Mesodermal cell (in vitro differentiated cells): ENCODE measurements at regions not wholly inside any gene's neighbourhood (a gene's known extent, or its start where the extent isn't known, plus 50 kb on each side); places are given as distances from the start of the nearest gene placed in this dataset.
"Not testable (repeated sequence)": the region's sequence is repeated elsewhere in the genome, so short reads cannot be mapped to it uniquely, and the experiment has no call there.

Source experiments
- H3K27ac ChIP-seq: 2 replicates; pipeline ENCODE4 v1.7.0; 2013; ENCODE audit warnings: mild to moderate bottlenecking, low read depth, low read length, moderate library complexity; ENCODE audit not compliant: severe bottlenecking
- H3K36me3 ChIP-seq: 2 replicates; pipeline ENCODE4 v1.7.1; 2013; ENCODE audit warnings: mild to moderate bottlenecking, low read length, moderate library complexity; ENCODE audit not compliant: control insufficient read depth, insufficient read depth
- H3K4me1 ChIP-seq: one replicate; pipeline ENCODE4 v1.7.1; 2013; ENCODE audit warnings: mild to moderate bottlenecking, low read length; ENCODE audit not compliant: insufficient read depth, control insufficient read depth, poor library complexity, severe bottlenecking
- H3K4me3 ChIP-seq: 2 replicates; pipeline ENCODE4 v1.7.0; 2013; ENCODE audit warnings: low read length, control low read depth, mild to moderate bottlenecking; ENCODE audit not compliant: insufficient read depth, poor library complexity, severe bottlenecking; ENCODE audit errors: extremely low read depth
- H3K9me3 ChIP-seq: 2 replicates; pipeline ENCODE4 v1.7.1; 2013; ENCODE audit warnings: mild to moderate bottlenecking, low read length, moderate library complexity; ENCODE audit not compliant: control insufficient read depth
- WGBS, 2 experiments: methylation state at CpG; one replicate each; pipeline ENCODE4 v1.1.5; 2013; ENCODE audit warnings: missing lambda C conversion rate in 2 of 2; ENCODE audit not compliant: insufficient coverage in 2 of 2; 5-methylcytosine and 5-hydroxymethylcytosine counted together

- no peaks in the 10 kb centered on the region for H3K4me1 ChIP-seq
- WGBS, 2 experiments, result 27 to 32% methylated on average over 29 to 32 of the region's 33 CpGs
- peaks cover 48% of the 10 kb centered on the region for H3K9me3 ChIP-seq
- H3K36me3 ChIP-seq, result peaks cover 29% of the 10 kb centered on the region
- H3K4me3 ChIP-seq, result peak overlapping the region; percentile 61
- H3K27ac ChIP-seq, result peak overlapping the region; percentile 43
Observed at GRCh38 chr10:42367532-42368230, 270.7 kb downstream of the ZNF33B start.

DNA sequence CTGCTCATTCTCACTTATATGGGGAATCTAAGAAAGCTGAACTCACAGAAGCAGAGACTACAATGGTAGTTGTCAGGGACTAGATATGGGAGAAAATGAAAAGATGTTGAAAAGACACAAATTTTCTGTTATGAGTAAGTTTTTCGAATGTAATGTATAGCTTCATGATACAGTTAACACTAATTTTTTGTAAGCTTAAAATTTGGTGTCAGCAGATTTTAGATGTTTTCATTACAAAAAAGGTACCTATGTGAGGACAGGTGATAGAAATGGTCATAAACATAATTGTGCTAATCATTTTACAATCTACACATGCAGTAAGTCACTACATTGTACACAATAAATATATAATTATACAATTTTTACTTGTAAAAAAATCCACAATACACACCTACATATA is 286.6 kb downstream of the ZNF33B start:
- Histone ChIP-seq H3K4me3 (no peak overlapping the region), H3K9me3 (peaks cover 5% of the 10 kb centered on the region), H3K36me3 (peaks cover 6% of the 10 kb centered on the region), H3K27ac (no peak overlapping the region), H3K4me1 (no peaks in the 10 kb centered on the region)
- WGBS, 2 experiments, result no CpG with 5 or more reads among the region's 1 CpG

DNA sequence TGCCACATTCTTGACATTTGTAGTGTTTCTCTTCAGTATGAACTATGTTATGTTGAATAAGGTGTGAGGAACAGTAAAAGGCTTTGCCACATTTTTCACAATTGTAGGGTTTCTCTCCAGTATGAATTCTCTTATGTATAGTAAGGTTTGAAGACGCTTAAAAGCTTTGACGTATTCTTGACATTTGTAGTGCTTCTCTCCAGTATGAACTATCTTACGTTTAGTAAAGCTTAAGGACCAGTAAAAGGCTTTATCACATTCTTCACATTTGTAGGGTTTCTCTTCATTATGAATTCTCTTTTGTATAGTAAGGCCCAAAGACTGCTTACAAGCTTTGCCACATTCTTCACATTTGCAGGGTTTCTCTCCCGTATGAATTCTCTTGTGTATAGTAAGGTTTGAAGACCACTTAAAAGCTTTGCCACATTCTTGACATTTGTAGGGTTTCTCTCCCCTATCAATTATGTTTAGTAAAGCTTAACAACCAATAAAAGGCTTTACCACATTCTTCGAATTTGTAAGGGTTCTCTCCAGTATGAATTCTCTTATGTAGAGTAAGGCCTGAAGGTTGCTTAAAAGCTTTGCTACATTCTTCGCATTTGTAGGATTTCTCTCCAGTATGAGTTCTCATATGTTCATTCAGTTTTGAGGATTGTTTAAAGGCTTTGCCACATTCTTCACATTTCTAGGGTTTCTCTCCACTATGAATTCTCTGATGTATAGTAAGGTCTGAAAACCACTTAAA is 301.6 kb downstream of the ZNF33B start:
- peaks cover 51% of the 10 kb centered on the region for H3K9me3 ChIP-seq
- H3K4me3 ChIP-seq, H3K4me1 ChIP-seq, H3K27ac ChIP-seq, H3K36me3 ChIP-seq: not testable (repeated sequence)
- no CpG with 5 or more reads among the region's 6 CpGs for WGBS, 2 experiments

DNA sequence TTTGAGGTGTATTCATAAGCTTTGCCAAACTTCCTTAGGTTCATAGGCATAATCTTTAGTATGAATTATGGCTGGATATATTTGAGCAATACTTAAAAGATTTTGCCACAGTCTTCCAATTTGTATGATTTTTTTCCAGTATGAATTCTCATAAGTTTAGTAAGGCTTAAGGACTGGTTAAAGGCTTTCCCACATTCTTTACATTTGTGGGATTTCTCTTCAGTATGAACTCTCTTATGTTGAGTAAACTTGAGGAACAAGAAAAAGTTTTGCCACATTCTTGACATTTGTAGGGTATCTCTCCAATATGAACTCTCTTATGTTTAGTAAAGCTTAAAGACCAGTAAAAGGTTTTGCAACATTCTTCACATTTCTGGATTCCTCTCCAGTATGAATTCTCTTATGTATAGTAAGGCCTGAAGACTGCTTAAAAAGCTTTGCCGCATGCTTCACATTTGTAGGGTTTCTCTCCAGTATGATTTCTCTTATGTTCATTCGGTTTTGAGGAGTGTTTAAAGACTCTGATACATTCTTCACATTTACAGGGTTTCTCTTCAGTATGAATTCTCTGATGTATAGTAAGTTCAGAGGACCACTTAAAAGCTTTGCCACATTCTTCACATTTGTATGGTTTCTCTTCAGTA is 302.6 kb downstream of the ZNF33B start:
- H3K36me3 ChIP-seq, H3K4me1 ChIP-seq, H3K4me3 ChIP-seq, H3K27ac ChIP-seq: not testable (repeated sequence)
- H3K9me3 ChIP-seq, result peaks cover 45% of the 10 kb centered on the region
- WGBS, 2 experiments, result no CpG with 5 or more reads among the region's 2 CpGs

DNA sequence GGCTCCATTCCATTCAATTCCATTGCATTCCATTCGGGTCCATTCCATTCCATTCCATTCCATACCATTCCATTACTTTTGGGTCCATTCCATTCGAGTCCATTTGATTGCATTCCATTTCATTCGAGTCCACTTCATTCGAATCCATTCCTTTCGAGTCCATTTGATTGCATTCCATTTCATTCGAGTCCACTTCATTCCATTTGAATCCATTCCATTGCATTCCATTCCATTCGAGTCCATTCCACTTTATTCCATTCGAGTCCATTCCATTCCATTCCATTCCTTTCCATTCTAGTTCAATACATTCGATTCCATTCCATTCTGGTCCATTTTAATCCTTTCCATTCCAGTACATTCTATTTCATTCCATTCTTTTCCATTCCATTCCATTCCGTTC is 334.0 kb downstream of the ZNF33B start:
- Histone ChIP-seq H3K36me3 (no peaks in the 10 kb centered on the region), H3K9me3 (peaks cover 95% of the 10 kb centered on the region), H3K4me1 (no peaks in the 10 kb centered on the region), H3K4me3 (no peak overlapping the region), H3K27ac (no peak overlapping the region)
- WGBS, 2 experiments, result 66 to 73% methylated on average over 10 of the region's 10 CpGs

GRCh38 chr10:42281896-42282295 is 356.5 kb downstream of the ZNF33B start:
- H3K9me3 ChIP-seq, H3K27ac ChIP-seq, H3K4me1 ChIP-seq, H3K36me3 ChIP-seq, H3K4me3 ChIP-seq: not testable (repeated sequence)
- 79 to 90% methylated on average over 7 to 9 of the region's 21 CpGs for WGBS, 2 experiments

GRCh38 chr10:42269788-42270187 is 368.6 kb downstream of the ZNF33B start:
- not testable (repeated sequence) for H3K36me3 ChIP-seq, H3K27ac ChIP-seq, H3K9me3 ChIP-seq, H3K4me1 ChIP-seq, H3K4me3 ChIP-seq
- no CpG with 5 or more reads among the region's 4 CpGs for WGBS, 2 experiments

DNA sequence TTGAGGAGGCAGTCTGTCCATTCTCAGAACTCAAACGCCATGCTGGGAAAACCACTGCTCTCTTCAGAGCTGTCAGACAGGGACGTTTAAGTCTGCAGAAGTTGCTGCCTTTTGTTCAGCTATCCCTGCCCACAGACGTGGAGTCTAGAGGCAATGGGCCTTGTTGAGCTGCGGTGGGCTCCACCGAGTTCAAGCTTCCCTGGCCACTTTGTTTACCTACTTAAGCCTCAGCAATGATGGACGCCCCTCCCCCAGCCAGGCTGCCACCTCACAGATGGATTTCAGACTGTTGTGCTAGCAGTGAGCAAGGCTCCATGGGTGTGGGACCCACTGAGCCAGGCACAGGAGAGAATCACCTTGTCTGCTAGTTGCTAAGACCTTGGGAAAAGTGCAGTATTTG is 375.1 kb downstream of the ZNF33B start:
- not testable (repeated sequence) for H3K9me3 ChIP-seq, H3K36me3 ChIP-seq, H3K4me1 ChIP-seq, H3K27ac ChIP-seq, H3K4me3 ChIP-seq
- 40% methylated on average over 3 of the region's 6 CpGs; no CpG with 5 or more reads in 1 of the 2 experiments for WGBS, 2 experiments

DNA sequence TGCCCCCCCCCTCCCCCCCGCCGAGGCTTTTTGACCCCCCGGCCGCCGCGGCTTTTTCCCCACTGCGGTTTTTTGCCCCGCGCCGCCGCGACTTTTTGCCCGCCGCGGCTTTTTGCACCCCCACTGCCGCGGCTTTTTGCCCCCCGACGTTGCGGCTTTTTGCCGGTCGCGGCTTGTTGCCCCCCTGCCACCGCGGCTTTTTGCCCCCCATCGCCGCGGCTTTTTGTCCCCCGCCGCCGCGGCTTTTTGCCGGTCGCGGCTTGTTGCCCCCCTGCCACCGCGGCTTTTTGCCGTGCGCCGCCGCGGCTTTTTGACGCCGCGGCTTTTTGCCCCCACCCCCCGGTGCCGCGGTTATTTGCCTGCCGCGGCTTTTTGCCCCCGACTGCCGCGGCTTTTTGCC is 395.4 kb downstream of the ZNF33B start:
- not testable (repeated sequence) for H3K27ac ChIP-seq, H3K9me3 ChIP-seq, H3K36me3 ChIP-seq, H3K4me1 ChIP-seq, H3K4me3 ChIP-seq
- WGBS, 2 experiments, result no CpG with 5 or more reads among the region's 53 CpGs

- Histone ChIP-seq H3K9me3 (no peaks in the 10 kb centered on the region), H3K4me3 (no peak overlapping the region), H3K36me3 (no peaks in the 10 kb centered on the region), H3K4me1 (no peaks in the 10 kb centered on the region), H3K27ac (no peak overlapping the region)
- WGBS, 2 experiments, result 93 to 94% methylated on average over 64 to 69 of the region's 85 CpGs
Observed at GRCh38 chr10:42242135-42242805, 396.1 kb downstream of the ZNF33B start.
